NCI-H2171 (cell line): ENCODE measurements at regions not wholly inside any gene's neighbourhood (a gene's known extent, or its start where the extent isn't known, plus 50 kb on each side); places are given as distances from the start of the nearest gene placed in this dataset.
"Not testable (repeated sequence)": the region's sequence is repeated elsewhere in the genome, so short reads cannot be mapped to it uniquely, and the experiment has no call there.

Experiments used
- DNase-seq: peaks from one replicate; lab custom pipeline; 2025; lab: John Stamatoyannopoulos, UW

- DNase-seq, result no peak
Measured at GRCh38 chr12:63040526-63041220, 105.7 kb upstream of the PPM1H start.

DNA sequence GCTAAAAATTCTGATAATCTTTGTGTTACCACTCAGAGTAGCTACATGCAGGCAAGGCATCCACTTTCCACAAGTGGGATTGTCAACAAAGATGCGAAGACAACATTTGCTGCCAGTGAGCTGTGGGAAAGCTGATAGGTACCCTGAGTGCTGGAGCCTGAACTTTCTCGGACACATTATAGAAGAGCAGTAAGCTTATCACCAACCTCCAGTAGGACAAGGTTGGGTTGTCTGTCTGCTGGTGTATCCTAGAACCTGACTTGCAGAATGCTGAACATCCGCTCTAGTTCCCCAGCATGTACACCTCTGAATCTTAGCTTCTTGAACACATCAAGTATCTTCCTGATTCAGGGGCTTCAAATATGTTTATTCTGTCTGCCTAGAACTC lies 103.8 kb upstream of the PPM1H start:
- DNase-seq, result no peak

GRCh38 chr12:63037746-63038712 lies 103.1 kb upstream of the PPM1H start:
- no peak for DNase-seq

GRCh38 chr12:63036974-63037335 lies 102.0 kb upstream of the PPM1H start:
- no peak for DNase-seq

DNA sequence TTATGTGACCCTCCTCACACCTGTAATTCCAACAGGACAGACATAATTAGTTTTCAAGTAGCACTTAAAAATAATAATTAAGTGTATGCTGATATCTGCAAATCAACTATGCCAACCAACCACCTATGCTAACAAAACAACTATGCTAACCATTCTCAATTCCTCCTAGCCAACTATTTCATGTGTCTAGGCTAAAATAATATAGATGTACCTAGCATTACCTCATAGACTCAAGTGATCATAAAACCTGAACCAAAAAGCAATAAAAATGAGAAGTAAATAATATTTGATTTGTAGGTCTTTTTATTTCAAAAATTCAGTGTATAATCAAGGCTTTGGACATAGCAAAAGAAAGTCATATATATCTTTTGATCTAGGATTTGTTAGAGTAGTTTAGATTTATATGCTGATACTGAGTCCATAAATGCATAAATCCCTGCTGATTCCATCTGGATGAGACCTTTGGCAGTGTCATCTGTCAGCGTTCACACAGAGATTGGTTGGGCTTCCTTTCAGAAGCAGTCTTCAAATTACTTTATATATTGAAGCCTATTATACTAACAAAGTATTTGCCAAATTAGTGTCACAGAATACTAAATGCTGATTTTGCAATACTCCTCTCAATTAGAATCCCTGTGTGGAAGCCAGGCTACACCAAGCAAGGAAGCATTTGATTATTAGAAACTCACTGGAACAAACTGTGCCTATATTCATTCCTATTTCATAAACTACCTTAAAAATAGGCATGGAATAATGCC lies 101.4 kb upstream of the PPM1H start:
- no peak for DNase-seq

GRCh38 chr12:63034601-63035000 lies 99.7 kb upstream of the PPM1H start:
- DNase-seq, result no peak

- DNase-seq, result no peak
Measured at GRCh38 chr12:63029676-63030075, 94.7 kb upstream of the PPM1H start.

DNA sequence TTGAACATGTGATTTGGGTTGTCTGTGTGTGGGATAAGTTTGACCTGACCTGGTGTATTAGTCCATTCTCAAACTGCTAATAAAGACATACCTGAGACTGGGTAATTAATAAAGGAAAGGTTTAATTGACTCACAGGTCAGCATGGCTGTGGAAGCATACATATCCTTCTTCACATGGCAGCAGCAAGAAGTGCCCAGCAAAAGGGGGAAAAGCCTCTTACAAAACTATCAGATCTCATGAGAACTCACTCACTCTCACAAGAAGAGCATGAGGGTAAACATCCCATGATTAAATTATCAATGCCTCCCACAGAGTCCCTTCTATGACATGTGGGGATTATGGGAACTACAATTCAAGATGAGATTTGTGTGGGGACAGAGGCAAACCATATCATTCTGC lies 94.0 kb upstream of the PPM1H start:
- DNase-seq, result no peak

- no peak for DNase-seq
Measured at GRCh38 chr12:63025116-63025515, 90.2 kb upstream of the PPM1H start.

- DNase-seq, result no peak
Measured at GRCh38 chr12:63023926-63024325, 89.0 kb upstream of the PPM1H start.

GRCh38 chr12:63021116-63021515 lies 86.2 kb upstream of the PPM1H start:
- no peak for DNase-seq

DNA sequence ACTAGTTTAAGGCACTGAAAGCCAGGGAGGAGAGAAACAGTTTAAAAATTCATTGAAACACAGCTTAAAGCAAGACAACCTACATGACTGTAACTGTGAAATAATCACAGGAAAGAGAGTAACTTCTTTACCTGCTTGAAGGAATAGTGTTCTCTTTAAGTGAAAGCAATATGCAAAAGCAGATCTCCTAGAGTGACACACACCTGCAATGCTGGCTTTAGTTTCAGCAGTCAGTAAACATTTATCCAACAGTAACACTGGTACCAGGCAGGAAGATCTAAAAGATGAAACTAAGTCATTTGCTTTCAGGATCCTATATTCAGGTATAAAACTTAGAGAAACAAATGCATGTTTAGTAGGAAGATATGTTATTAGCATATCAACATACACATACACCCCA lies 85.3 kb upstream of the PPM1H start:
- DNase-seq, result no peak

DNA sequence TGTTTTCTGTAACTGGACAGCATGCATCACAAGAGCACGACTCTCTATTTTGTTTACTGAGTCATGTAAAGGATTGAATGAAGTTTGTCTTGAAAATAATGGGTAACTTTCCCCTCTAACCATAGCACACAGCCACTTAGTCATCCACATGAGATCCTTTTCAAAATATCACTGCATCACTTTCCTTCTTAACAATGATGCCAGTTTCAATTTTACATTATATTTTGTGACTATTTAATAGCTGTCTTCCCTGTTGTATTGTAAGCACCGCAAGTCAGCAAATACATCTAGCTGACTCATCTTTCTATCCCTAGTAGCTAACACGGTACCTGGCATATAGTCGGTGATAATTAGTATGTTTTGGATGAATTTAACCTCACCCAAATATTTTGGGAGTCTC lies 83.3 kb upstream of the PPM1H start:
- DNase-seq, result no peak

DNA sequence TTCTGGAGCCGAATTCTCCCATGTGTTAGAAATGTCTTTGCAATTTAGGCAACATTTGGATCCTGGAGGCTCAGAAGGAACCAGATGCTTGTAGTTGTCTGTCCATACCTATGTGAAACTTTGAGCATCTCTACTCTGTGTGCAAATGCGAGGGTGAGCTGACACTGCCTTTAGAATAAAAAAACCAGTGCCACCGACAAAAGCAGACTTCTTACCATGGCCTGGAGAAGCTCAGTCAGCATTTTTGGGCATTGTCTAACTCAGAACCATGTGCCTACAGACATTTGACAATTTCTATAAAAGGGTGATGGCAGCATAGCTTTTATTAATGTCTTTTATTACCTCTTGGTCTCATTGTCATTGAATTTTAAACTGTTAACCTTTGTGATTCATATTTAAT lies 78.4 kb upstream of the PPM1H start:
- no peak for DNase-seq

- no peak for DNase-seq
Measured at GRCh38 chr12:63010698-63011097, 75.7 kb upstream of the PPM1H start.

DNA sequence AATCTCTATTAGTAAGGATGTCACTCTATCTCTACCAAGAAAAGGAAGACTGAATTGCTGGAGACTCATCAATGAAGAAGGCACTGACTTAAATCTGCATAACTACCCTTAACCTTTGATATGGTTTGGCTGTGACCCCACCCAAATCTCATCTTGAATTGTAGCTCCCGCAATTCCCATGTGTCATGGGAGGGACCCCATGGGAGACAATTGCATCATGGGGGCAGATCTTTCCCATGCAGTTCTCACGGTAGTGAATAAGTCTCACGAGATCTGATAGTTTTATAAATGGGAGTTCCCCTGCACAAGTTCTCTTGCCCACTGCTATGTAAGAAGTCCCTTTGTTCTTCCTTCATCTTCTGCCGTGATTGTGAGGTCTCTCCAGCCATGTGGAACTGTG lies 73.4 kb upstream of the PPM1H start:
- no peak for DNase-seq

DNA sequence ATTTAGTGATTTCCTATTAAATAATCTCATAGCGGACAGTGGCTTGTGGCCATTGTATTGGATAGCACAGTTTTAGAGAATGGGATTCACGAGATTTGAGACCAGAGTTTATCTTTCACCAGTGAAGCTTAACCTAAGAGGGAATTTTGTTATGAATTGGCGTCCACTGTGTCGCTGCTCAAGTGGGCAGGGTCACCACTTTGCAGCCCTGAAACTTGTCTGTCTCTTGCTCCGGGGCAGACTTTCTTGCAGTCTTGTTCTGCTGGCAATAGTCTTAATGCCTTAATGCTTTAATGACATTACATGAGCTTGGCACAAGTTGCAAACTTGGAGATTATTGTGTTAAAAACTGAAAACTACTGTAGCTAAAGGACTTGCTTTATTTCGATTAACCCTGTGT lies 72.8 kb upstream of the PPM1H start:
- no peak for DNase-seq

- DNase-seq, result no peak
Measured at GRCh38 chr12:63006536-63006935, 71.6 kb upstream of the PPM1H start.

GRCh38 chr12:63005382-63005781 lies 70.4 kb upstream of the PPM1H start:
- no peak for DNase-seq

- no peak for DNase-seq
Measured at GRCh38 chr12:63003223-63003819, 68.4 kb upstream of the PPM1H start.

- not testable (repeated sequence) for DNase-seq
Measured at GRCh38 chr12:63002059-63002458, 67.1 kb upstream of the PPM1H start.

GRCh38 chr12:62998454-62998853 lies 63.5 kb upstream of the PPM1H start:
- DNase-seq, result no peak
